Mesothelial cell of epicardium (in vitro differentiated cells): ENCODE measurements at regions not wholly inside any gene's neighbourhood (a gene's known extent, or its start where the extent isn't known, plus 50 kb on each side); places are given as distances from the start of the nearest gene placed in this dataset.

Experiments
- DNase-seq, 2 experiments: peaks; one replicate each; pipeline ENCODE4 v3.0.0; 2021; ENCODE audit warnings: low spot score in 2 of 2; ENCODE audit not compliant: unreplicated experiment in 2 of 2
- H3K27ac Mint-ChIP-seq: 2 replicates; pipeline ENCODE4 v1.8.0; 2021; ENCODE audit warnings: mixed read lengths
- H3K27me3 Mint-ChIP-seq: 2 replicates; pipeline ENCODE4 v1.8.0; 2021; ENCODE audit warnings: low read depth, mixed read lengths
- H3K36me3 Mint-ChIP-seq: 2 replicates; pipeline ENCODE4 v1.8.0; 2021; ENCODE audit warnings: mixed read lengths
- H3K4me1 Mint-ChIP-seq: 2 replicates; pipeline ENCODE4 v1.8.0; 2021; ENCODE audit warnings: mixed read lengths
- H3K4me3 Mint-ChIP-seq: 2 replicates; pipeline ENCODE4 v1.8.0; 2021; ENCODE audit warnings: mild to moderate bottlenecking, moderate library complexity, mixed read lengths
- H3K9me3 Mint-ChIP-seq: 2 replicates; pipeline ENCODE4 v1.8.0; 2021; ENCODE audit warnings: mixed read lengths
- CTCF ChIP-seq: fragments of 200-600 bp; sonication (generic); IDR thresholded peaks from one replicate; pipeline ENCODE4 v1.5.0; 2021; ENCODE audit warnings: antibody characterized with exemption; ENCODE audit not compliant: unreplicated experiment

DNA sequence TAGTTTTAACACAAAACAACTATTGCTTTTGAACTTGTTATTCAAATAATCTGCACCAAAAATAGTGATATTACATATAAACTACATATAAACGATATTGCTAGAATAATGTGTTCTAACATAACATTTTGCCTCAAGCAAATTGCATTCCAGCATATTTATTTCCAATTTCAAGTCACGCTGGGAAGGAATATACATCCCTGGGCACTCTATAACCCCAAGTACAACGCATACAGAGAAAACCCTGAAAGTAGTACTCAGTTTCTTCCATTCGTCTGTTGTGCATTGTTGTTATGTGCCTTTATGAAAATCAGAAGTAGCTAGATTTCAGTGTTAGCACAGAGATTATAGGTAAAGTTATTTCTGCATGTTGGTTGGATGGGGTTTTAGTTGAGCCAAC, 251.5 kb downstream of the TUSC7 start:
- no peak for TF ChIP-seq CTCF
- Mint-ChIP-seq H3K9me3 (no peaks in the 10 kb centered on the region), H3K27me3 (peaks cover 10% of the 10 kb centered on the region), H3K36me3 (no peaks in the 10 kb centered on the region), H3K27ac (no peak overlapping the region), H3K4me3 (no peak overlapping the region), H3K4me1 (no peaks in the 10 kb centered on the region)
- DNase-seq = no peak

GRCh38 chr3:116963802-116964201, 254.2 kb downstream of the TUSC7 start:
- H3K36me3 Mint-ChIP-seq = no peaks in the 10 kb centered on the region
- TF ChIP-seq CTCF = no peak
- no peak for DNase-seq
- H3K27me3 Mint-ChIP-seq = peaks cover 10% of the 10 kb centered on the region
- H3K9me3 Mint-ChIP-seq = no peaks in the 10 kb centered on the region
- H3K4me1 Mint-ChIP-seq = no peaks in the 10 kb centered on the region
- no peak overlapping the region for H3K4me3 Mint-ChIP-seq
- H3K27ac Mint-ChIP-seq = no peak overlapping the region

- H3K27ac Mint-ChIP-seq = no peak overlapping the region
- H3K36me3 Mint-ChIP-seq = no peaks in the 10 kb centered on the region
- H3K4me1 Mint-ChIP-seq = no peaks in the 10 kb centered on the region
- H3K9me3 Mint-ChIP-seq = no peaks in the 10 kb centered on the region
- DNase-seq = no peak
- H3K4me3 Mint-ChIP-seq = no peak overlapping the region
- TF ChIP-seq CTCF = no peak
- no peaks in the 10 kb centered on the region for H3K27me3 Mint-ChIP-seq
Measured at GRCh38 chr3:116966649-116967048, 257.1 kb downstream of the TUSC7 start.

DNA sequence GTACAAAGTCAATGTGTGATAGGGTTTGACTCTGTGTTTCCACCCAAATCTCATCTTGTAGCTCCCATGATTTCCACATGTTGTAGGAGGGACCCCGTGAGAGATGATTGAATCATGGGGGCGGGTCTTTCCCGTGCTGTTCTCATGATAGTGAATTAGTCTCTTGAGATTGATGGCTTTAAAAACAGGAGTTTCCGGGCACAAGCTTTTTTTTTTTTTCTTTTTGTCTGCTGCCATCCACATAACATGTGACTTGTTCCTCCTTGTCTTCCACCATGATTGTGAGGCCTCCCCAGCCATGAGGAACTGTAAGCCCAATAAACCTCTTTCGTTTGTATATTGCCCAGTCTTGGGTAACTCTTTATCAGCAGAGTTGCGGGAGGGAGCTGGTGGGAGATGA, 259.6 kb downstream of the TUSC7 start:
- Mint-ChIP-seq H3K9me3 (no peaks in the 10 kb centered on the region), H3K36me3 (no peaks in the 10 kb centered on the region), H3K27ac (no peak overlapping the region), H3K4me1 (no peaks in the 10 kb centered on the region), H3K27me3 (no peaks in the 10 kb centered on the region), H3K4me3 (no peak overlapping the region)
- TF ChIP-seq CTCF = no peak
- DNase-seq = no peak

DNA sequence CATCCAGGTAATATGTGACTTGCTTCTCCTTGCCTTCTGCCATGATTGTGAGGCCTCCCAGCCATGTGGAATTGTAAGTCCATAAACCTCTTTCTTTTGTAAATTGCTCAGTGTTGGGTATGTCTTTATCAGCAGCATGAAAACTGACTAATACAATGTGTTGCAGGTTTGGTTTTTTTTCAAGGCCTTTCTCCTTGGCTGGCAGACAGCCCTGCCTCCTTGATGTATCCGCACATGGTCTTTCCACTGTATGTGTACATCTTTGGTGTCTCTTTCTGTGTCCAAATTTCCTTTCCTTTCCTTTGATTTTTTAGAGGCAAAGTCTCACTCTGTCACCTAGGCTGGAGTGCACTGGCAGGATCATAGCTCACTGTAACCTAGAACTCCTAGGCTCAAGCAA, 260.1 kb downstream of the TUSC7 start:
- Mint-ChIP-seq H3K4me1 (no peaks in the 10 kb centered on the region), H3K9me3 (no peaks in the 10 kb centered on the region), H3K36me3 (no peaks in the 10 kb centered on the region), H3K27me3 (peaks cover 3% of the 10 kb centered on the region), H3K27ac (no peak overlapping the region), H3K4me3 (no peak overlapping the region)
- TF ChIP-seq CTCF = no peak
- DNase-seq = no peak

- no peak for TF ChIP-seq CTCF
- peaks cover 7% of the 10 kb centered on the region for H3K27me3 Mint-ChIP-seq
- no peaks in the 10 kb centered on the region for H3K36me3 Mint-ChIP-seq
- DNase-seq = no peak
- H3K9me3 Mint-ChIP-seq = no peaks in the 10 kb centered on the region
- no peak overlapping the region for H3K4me3 Mint-ChIP-seq
- H3K4me1 Mint-ChIP-seq = no peaks in the 10 kb centered on the region
- no peak overlapping the region for H3K27ac Mint-ChIP-seq
Measured at GRCh38 chr3:116971531-116971930, 262.0 kb downstream of the TUSC7 start.
